ENCODE measurements at regions not wholly inside any gene's neighbourhood (a gene's known extent, or its start where the extent isn't known, plus 50 kb on each side); places are given as distances from the start of the nearest gene placed in this dataset.

DNA sequence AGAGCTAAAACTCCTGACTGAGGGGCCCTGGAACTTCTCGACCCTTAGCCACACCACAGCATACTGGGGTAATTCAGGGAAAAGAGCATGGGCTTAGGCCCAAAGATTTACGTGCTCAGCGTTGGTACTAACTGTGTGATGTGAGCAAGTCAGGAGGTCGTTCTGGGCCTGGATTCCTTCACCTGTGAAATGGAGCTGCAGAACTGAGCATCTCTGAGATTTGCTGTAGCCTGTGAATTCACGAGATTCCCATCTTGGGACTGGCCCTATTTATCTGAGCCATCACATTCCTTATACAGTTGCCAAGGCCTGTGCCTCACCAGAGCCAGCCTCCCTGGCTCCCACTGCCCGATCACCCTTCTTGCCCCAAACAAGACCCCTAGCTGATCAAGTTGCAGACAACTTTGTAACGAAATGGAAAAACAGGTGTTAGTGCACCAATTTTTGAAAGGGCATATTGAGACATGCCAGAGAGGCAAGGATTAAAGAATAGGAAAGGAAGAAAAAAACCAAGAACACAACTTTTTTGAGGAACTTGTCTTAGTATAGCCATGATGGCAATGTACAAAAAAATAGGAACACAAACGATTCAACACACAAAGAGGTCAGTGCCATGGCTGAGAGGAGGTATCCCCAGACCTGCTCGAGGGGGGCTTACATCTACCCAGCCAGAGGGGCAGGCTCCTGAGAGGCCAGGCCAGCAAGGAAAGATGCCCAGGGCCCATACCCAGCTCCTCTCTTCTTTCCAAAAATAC is 323.0 kb upstream of the JARID2 start:
- TF ChIP-seq POLR2A (IDR thresholded peaks at IDR 0.05), result no peak
- TF ChIP-seq, protein P1, sequence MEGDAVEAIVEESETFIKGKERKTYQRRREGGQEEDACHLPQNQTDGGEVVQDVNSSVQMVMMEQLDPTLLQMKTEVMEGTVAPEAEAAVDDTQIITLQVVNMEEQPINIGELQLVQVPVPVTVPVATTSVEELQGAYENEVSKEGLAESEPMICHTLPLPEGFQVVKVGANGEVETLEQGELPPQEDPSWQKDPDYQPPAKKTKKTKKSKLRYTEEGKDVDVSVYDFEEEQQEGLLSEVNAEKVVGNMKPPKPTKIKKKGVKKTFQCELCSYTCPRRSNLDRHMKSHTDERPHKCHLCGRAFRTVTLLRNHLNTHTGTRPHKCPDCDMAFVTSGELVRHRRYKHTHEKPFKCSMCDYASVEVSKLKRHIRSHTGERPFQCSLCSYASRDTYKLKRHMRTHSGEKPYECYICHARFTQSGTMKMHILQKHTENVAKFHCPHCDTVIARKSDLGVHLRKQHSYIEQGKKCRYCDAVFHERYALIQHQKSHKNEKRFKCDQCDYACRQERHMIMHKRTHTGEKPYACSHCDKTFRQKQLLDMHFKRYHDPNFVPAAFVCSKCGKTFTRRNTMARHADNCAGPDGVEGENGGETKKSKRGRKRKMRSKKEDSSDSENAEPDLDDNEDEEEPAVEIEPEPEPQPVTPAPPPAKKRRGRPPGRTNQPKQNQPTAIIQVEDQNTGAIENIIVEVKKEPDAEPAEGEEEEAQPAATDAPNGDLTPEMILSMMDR (IDR thresholded peaks at IDR 0.05), result no peak
